Suppressor macrophage (primary cell): ENCODE measurements at regions not wholly inside any gene's neighbourhood (a gene's known extent, or its start where the extent isn't known, plus 50 kb on each side); places are given as distances from the start of the nearest gene placed in this dataset.

Experiments used
- DNase-seq, 4 experiments: peaks; one replicate each; pipeline ENCODE4 v3.0.0-alpha.2; 2020 to 2022

DNA sequence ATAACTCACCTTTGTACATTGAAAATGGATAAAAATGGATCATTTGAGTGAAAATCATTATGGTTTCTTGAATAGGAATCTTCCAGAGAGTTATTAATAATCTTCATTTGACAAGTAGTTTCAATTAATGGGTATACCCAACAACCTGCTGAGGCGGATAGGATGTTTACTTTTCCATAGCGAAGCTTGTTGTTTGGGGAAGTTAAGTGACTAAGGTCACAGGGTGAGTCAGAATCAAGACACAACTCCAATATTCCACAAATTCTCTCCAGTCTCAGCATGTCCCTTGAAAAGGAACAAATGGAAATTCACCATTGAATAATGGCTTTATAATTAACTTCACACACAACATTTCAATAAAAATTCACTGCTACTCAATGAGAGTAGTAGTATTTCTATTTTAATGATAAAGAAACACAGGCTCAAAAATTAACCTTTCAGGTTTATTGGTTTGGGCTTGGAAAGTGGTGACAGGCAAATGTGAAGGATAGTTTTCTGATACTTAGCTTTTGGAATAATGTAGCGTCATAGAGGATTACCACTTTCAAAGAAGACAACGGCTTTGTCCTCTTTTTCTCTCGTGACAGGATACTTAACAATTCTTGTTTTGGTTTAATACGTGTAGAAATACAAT, 211.3 kb downstream of the GPD2 start:
- DNase-seq: no peak

DNA sequence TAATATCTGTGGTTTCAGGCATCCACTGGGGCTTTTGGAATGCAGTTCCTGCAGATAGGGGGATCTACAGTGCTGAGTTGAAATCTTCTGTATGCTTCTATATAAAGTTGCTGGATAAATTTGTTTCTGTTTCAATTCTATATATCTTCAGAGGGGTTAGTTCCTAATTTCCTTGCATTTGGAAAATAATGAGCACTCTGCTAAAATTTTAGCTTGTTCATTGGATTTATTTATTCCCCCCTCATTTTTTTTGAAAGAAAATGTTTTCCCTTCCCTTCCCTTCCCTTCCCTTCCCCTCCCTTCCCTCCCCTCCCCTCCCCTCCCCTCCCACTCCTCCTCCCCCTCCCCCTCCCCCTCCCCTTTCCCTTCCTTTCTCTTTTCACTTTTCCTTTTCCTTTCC, 212.3 kb downstream of the GPD2 start:
- no peak for DNase-seq

DNA sequence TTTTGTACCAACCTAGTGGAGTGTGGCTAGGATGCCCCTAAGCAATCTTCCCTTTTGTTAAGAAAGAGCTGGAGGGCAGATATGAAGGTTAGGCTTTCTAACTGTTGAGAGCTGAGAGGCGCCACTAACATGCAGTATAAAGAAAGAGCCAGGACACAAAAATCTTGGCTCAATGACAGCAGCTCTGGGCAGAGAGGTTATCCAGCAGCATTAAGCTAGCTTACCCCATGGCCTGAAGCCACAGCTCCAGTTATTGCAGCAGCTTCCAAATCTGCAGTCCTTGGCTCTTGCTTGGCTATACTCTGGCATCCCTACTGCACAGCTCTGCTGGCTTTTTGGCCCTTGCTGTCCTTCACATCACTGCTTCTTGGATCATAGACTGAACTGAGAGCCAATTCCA, 213.4 kb downstream of the GPD2 start:
- DNase-seq: no peak

DNA sequence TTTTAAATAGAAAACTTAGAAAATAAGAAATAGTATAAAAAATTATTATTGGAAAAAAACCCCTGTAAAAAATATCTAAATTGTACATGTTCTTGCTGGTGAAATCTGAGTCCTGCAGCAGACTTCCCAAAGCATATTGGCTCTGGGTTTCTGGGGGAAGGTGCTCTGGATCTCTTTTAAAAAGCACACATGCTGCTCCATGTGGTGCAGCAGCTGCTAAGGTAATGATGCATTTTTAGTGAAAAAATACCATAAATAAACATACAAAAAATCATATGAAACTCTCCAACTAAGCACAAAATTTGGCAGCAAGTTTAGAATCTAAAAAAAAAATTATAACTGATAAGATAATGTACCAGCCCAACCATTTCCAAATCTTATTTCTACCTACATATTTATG, 216.5 kb downstream of the GPD2 start:
- no peak for DNase-seq

DNA sequence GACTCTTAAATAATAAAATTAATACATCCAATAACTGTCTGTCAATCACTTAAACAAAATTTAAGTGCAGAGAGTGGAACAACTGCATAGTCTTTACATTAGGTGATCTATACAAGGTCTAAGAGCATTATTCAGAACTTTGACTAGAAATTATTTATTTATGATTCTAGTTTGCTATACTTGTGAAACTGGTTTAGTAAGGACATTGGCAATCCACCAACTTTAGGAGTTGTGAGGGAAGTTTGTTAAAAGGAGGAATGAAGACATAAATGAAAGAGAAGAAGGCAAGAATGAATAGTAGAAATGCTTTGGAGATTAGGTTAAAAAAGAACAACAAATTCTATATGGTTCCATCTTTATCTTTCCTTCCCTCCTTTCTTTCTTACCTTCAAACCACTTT, 217.5 kb downstream of the GPD2 start:
- no peak for DNase-seq

DNA sequence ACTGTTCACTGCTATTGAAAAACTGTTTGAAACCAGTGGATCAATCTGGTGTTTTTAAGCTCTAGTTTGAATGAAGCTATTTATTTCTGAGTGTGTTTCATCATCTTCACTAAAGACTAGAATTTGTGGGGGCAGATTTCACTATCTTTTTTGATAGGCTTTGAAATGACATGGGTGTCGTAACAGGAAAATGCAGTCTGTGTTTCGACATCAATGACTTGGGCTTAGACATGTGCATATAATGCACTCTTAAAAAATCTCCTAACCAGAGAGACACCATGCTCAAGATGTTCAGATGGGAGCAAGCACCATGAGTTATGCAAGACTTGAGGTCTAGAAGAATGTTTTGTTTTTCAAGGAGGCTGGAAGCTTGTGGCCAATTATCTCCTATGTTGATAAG, 221.6 kb downstream of the GPD2 start:
- DNase-seq: peak; percentile 1 to 37 (median 16)

DNA sequence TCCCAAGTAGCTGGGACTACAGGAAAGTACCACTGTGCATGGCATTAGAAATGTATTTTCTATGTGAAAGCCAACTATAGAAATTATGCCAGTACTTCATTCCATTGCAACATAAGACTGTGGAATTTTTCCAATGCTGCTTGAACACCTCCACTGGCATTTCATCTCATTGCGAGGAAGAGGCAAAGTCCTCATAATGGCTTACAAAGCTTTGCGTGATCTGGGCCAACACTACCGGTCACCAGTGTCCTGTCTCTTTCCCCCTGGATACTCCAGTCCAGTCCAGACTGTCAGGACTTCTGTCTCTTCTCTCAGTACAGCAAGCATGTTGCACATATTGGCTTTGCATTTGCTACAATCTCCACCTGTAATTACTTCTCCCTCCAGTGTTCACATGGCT, 223.5 kb downstream of the GPD2 start:
- DNase-seq: no peak

DNA sequence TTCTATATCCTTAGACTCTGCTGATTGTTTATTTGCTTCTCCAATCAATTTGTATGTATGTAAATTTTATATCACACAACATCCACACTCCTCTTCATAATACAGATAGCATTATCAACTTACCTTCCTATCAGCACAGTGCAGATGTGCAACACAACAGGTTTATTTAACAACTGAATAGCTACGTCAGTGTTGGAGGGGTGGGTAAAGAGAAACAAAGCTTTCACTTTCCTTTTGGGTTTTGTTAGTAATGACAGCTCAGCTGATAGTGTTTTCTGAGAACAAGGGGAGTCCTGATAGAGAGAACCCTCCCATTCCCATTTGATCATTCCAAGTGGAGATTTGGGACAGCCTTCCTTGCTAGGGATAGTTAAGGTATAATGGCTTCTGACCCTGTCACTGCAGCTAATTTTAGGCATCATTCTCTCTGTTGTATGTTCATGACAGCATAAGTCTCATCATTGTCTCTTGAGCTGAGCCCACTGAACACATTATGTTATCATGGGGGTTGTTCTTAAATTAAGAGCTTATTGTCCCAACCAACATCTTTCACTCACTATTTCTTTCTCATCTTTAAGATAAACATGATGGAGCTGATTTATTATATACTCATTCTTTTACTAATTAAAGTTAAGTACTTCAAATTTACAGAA, 227.7 kb downstream of the GPD2 start:
- no peak for DNase-seq

DNA sequence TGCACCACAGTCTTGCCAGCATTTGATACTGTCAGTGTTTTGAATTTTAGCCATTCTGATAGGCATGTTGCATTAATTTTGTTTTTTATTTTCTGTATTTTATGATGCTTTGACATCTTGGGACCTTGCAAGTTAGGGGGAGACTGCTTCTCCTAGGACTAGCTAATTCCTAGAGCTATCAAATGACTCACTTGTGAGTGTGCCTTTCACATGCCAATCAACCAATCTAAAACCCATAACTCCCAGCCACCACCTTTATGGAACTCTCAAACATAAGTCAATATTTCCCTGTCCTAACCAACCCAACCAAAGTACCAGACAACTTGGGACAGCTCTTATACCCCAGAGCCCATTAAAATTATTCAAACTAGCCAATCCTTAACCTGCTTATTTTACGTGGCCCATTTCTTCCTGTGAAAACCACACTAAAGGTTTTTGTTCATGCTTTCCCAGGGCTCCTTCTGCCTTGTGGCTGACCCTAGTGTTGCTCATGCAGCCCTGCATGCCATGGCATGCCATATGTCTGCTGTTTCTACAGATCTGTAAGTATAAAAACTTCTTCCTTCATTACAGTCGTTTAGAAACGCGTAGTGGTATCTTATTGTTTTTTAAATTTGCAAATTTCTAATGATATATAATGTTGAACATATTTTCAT, 230.1 kb downstream of the GPD2 start:
- no peak for DNase-seq

DNA sequence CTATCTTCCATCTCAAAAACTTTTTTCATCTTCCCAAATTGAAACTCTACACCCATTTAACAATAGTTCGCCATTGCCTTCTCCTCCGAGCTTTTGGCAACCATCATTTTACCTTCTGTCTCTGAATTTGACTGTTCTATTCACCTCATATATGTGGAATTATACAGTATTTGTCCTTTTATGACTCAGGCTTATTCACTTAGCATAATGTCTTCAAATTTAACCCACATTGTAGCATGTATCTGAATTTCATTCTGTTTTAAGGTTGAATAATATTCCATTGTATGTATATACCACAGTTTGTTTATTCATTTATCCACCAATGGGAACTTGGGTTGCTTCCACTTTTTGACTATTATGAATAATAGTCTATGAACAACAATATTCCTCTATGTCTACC, 233.9 kb downstream of the GPD2 start:
- DNase-seq: no peak

DNA sequence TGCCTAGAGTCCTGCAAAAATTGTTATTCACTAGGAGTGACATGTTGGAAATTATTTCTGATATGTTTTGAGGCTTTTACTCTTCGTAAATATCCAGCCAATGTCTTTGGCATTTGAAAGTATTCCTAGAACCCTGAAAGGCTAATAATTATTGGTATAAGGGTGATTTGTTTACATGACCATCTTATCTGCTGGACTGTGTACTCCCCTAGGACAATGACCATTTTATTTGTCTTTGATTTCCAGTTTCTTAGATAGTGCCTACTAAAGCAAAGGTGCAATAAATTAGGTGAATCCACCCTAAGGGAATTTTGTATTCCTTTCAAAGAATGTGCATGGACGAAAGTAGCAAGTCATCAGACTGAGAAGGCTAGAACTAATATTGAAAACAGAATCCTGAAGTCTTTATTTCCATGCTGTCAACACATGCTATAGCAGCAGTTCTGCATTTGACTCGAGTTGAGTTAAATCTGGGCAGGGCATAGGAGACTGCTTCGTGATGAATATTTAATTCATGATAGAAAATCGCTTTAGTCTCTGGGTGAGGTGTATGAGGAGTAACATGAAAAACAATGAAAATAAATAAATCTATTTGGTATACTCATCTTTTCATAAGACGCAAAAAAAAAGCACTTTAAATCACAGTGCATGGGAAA, 235.7 kb downstream of the GPD2 start:
- no peak for DNase-seq

DNA sequence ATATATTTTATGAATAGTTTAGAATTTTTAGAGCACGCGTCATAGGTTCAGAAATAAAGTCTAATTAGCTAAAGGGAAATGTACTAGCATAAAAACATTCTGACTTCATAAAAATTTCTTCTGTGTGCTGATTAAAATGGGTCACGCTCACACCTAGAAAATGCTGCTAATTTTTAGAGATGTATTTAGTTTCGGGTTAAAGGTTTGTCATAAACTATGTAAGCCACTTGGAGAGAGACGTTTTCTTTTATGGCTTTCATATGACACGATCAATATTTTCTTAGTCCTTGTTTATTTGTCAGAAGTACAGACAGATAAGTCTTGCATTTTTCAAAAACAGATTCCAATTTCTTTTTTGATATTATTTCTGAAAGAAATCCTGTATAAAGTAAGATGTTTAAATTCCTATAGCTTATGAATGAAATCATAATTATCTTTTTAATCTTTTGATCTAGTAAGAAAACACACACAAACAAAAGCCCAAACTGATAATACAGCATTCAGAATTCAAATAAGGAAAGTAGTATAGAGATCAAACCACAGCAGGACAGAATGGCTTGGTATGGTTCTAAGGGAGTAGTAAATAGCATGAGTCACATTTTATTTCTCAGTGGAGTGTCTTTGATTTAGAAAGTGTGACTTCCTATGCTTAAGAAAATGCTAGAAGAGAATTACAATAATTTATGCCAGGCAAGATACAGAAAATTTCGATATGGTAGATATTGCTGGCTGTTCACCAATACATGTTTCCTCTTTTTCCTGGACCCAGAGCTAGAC, 236.6 kb downstream of the GPD2 start:
- DNase-seq: no peak

DNA sequence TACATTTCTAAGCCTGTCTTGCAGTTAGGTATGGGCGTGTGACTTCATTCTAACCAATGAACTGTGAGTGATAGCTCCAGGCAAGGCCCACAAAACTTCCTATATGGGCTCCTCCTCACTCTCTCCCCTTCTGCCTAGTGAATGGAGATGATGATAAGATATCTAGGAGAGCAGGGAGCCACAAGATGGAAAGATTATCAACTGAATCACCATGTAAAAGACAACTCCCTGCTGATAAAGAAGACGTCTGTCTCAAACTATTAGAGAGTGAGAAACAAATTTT, 237.1 kb downstream of the GPD2 start:
- no peak for DNase-seq

DNA sequence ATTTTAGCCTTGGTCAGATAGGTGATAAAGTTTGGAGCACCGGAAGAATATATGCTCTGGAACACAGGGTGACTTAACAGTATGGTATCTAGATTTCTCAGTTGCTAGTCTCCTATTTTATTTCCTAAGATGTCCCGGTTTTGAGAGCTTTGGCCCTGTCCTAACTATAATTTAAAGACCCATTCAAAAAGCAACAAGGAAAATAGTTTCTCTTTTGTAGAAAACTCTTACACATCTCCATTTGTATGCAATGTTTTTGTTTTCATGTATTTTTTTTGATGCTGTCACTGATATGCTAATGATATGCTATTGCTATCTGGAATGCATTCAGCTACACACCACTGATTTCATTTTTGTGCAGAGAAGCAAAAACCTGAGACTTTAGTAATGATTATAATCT, 237.8 kb downstream of the GPD2 start:
- DNase-seq: no peak

DNA sequence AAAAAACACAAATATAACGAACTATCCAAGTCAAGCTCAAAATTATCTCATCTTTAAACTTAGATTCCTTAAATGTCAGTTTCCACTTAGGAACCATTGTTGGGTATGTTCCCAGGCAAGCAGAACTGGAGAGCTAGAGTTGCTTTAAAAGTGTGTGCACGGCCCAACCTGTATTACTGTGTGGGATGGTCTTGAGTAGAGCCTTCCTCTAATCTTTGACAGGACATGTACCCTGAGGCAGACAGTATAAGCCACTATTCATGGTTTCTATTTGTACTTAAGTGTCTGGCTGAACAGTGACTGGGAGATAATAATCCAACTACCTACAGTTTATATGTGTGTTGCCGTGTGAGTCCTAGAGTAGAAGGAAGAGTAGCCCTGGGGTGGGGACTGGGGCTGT, 239.7 kb downstream of the GPD2 start:
- no peak for DNase-seq

DNA sequence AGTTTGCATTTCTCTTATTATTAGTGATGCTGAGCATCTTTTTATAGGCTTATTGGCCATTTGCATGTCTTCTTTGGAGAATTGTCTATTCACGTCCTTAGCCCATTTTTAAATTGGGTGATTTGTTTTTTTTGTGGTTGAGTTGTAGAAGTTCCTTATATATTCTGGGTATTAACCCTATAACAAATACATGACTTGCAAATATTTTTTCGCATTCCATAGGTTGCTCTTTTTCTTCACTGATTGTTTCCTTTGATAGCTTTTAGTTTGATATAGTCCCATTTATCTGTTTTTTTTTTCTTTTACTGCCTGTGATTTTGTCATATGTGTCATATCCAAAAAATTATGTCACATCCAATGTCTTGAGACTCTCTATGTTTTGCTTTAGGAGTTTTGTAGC, 243.6 kb downstream of the GPD2 start:
- DNase-seq: no peak

DNA sequence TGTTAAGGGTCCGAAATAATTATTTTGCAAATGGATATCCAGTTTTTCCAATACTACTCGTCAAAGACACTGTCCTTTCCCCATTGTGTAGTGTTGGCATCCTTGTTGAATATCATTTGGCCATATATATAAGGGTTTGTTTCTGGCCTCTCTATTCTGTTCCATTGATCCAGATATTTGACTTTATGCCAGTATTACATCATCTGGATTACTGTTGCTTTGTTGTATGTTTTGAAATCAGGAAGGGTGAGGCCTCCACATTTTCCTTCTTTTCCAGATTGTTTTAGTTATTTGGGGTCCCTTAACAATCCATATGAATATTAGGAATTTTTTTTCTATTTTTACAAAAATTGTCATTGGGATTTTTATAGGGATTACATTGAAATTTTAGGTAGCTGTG, 244.1 kb downstream of the GPD2 start:
- no peak for DNase-seq

DNA sequence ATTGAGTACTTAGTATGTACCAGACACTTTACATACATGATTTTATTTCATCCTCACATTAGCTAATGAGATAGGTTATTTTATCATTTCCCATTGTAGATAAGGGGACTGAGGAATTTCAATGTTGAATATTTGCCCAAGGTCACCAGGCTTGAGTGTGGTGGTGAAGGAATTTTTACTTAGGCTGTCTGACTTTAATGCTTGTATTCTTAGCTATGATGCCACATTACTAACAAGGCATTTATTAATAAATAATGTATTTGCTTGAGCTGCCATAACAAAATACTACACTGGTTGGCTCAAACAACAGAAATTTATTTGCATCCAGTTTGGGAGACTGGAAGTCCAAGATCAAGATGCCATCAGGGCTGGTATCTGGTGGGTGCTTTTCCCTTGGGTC, 250.9 kb downstream of the GPD2 start:
- DNase-seq: no peak

DNA sequence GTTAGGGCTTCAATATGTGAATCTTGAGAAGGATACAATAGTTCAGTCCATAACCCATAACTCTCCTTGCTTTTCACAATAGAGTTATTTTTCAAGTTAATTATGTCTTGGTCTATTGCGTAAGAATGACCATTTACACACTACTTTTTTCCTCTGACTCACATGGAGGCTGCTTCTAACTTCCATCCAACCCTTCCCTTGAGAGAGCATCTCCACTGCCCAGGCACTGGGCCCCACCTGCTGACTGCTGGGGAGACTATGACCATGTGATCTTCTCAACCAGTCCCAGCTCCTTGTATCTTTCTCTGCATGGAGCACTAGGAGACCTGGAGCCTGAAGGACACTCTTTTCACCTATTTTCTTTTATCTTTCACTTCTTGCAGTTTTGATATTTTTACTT, 251.5 kb downstream of the GPD2 start:
- DNase-seq: peak in 1 of 4 experiments; percentile 2

DNA sequence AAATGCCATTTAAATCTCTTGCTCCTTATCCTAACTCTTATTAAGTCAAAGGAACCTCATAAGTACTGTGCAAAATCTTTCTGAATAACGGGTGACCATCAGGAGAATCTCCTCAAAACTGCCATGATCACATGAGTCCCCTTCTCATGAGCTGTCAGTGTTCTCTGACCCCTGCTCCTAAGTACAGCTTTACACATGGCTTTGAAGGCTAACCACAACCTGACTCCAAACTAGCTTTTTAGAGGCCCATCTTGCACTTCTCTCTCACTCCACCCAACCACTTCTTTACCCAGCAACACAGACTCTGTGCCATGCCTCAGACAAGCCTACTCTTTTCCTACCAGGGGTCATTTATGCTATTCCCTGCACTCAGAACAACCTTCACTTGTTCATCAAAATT, 253.8 kb downstream of the GPD2 start:
- DNase-seq: no peak

DNA sequence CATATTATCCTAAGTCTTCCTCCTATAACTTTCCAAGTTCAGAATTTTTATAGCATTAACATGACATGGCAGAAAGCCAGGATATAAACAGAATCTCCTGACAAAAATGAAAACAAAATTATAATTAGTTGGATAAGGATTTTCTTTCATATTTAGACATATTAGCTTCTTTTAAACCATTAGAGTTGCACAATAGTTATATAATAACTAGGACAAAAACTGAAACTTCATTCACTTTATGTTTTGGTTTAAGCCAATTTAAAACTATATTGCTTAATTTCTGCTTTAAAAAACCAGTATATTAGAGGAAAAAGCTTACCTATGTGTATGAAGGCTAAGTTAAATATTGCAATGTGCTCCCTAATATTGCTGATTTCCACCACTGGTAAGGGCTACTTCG, 254.8 kb downstream of the GPD2 start:
- DNase-seq: no peak

DNA sequence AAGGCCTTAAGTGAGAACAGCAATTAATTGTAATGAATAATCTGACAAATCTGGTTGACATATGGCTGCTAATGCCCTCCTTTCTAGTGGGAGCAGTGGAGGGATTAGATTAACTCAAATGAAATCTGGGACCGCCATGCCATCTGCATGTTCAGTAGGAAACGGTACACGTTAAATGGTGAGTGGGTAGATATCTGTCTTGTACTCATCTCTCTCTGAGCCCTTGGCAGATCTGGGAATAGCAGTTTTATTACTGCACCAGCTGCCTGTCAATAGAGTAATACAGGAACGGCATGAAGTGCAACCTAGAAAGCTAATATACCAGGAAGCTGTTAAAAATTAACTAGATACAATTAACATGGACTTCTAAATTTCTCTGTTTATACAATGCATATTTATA, 258.8 kb downstream of the GPD2 start:
- DNase-seq: no peak

DNA sequence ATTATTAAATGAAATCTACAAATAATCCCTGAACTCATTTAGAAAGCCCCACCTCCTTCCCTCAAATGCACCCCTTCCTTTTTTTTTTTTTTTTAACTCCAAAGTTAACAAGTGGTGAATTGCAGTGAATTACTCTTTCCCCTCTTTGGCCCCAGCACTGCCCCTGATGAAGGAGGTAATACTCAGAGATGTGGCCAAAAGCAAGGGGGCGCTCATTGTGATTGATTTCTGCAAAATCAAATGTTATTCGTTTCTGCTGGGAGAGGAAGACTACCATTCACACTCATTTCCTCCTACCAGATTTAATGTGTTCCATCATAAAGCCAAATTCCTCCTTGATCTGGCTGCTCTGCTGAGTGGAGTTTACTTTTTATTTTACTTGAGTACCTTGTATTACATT, 259.4 kb downstream of the GPD2 start:
- no peak for DNase-seq
